ES-I3 (cell line): ENCODE measurements at regions not wholly inside any gene's neighbourhood (a gene's known extent, or its start where the extent isn't known, plus 50 kb on each side); places are given as distances from the start of the nearest gene placed in this dataset.

Source experiments
- H3K36me3 ChIP-seq: 2 replicates; pipeline ENCODE4 v1.6.1; 2013; ENCODE audit warnings: mild to moderate bottlenecking, low read length, control low read depth, moderate library complexity; ENCODE audit not compliant: insufficient read depth
- H3K4me1 ChIP-seq: 2 replicates; pipeline ENCODE4 v1.6.1; 2013; ENCODE audit warnings: mild to moderate bottlenecking, control low read depth, low read length; ENCODE audit not compliant: insufficient read depth
- H3K9ac ChIP-seq: 2 replicates; pipeline ENCODE4 v1.6.1; 2013; ENCODE audit warnings: low read depth, mild to moderate bottlenecking, low read length, moderate library complexity
- H3K9me3 ChIP-seq: 2 replicates; pipeline ENCODE4 v1.6.1; 2013; ENCODE audit warnings: mild to moderate bottlenecking, low read length, moderate library complexity; ENCODE audit not compliant: control insufficient read depth, insufficient read depth

DNA sequence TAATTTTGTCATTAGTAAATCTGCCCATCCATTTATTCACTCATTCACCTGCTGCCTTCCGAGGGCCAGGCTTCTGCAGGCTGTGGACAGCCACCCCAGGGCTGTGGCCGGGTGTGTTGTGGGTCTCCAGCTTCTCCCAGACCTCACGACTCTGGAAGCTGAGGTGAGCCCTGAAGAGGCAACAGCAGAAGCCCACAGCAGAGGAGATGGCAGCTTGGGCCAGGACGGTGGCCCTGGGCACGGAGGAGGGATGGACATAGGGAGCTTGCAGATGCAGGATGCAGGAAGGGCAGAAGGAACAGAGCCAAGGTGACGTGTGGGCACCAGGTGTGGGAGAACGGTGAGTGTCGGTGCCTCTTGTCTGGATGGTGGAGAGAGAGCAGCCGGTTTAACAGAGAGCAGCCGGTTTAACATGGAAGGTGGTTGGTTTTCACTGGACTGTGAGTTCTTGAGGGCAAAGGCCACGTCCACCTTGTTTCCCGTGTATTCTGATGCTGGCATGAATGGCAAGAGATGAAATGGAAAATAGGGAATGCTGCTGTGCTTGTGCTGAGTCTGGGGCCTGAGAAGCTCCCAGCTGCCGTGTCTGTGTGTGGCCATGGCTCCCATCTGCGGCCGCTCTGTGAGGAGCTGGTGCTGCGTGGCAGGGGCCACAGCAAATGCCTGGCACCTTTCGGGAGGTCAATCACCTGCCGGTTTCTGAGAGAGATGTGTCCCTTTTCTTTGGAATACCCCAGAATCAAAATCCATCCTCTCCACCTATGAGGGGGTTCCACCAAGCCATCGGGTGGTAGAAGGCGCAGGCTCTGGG, 669.9 kb downstream of the BRD1 start:
- Histone ChIP-seq H3K36me3 (no peaks in the 10 kb centered on the region), H3K9ac (no peak overlapping the region), H3K4me1 (no peaks in the 10 kb centered on the region), H3K9me3 (no peaks in the 10 kb centered on the region)

- Histone ChIP-seq H3K4me1 (peaks cover 8% of the 10 kb centered on the region; the same call in 1 of the 2 replicates), H3K9me3 (no peaks in the 10 kb centered on the region), H3K36me3 (no peaks in the 10 kb centered on the region), H3K9ac (no peak overlapping the region)
These were observed 670.9 kb downstream of the BRD1 start for GRCh38 chr22:49156662-49157285.

GRCh38 chr22:49155770-49156580, 671.7 kb downstream of the BRD1 start:
- no peaks in the 10 kb centered on the region for H3K36me3 ChIP-seq
- no peak overlapping the region for H3K9ac ChIP-seq
- no peaks in the 10 kb centered on the region for H3K9me3 ChIP-seq
- H3K4me1 ChIP-seq: peaks cover 14% of the 10 kb centered on the region; the same call in 1 of the 2 replicates

DNA sequence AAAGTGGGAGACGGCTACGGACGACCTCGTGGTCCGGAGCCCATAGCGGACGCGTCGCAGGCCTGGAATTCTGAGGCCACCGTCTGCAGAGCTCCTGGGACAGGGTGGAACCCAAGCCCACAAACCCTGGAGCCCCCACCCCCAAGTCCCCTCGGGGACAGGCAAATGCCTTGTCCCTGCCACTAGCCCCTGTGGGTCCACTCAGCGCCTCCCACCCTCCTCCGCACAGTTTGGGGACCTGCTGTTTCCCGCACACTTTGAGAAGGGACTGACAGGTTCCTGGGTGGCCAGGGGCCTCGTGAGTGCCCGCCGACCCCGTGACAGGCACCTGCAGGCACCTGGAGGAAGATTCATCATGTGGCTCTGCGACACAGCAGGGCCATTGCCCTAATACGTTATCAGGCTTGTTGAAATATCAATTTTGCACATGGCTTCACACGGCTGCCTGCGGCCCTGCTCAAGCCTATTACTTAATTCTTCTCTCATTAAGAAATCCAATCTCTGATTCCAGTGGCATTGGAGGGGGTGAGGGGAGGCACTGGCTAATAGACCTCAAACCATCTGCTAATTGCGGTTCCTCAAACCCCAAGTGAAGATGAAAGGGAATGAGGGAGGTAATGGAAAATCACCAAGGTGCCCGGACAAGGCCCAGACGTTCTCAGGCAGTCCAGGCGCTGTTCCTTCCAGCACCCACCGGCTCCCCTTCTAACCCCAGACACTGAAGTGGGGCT, 672.5 kb downstream of the BRD1 start:
- Histone ChIP-seq H3K36me3 (no peaks in the 10 kb centered on the region), H3K9ac (no peak overlapping the region), H3K4me1 (peaks cover 14% of the 10 kb centered on the region; the same call in 1 of the 2 replicates), H3K9me3 (no peaks in the 10 kb centered on the region)

DNA sequence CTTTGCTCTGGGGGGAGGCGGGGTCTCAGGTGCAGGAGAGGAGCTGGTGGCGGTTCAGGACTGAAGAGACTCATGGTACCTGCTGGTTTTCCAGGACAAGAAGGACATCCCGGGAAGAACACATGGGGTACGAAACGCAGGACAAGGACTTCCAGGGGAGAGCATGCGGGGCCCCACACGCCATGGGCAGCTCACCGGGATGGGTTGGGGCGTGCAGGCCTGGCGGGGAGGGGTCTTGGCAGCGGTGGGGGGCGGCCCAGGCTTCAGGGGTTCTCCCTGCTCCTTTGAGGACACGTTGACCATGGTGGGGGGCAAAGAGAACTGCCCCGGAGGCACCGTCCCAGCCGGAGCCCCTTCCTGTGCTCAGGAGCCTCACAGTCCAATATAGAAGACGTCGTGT, 673.2 kb downstream of the BRD1 start:
- peaks cover 14% of the 10 kb centered on the region; the same call in 1 of the 2 replicates for H3K4me1 ChIP-seq
- H3K9me3 ChIP-seq: no peaks in the 10 kb centered on the region

DNA sequence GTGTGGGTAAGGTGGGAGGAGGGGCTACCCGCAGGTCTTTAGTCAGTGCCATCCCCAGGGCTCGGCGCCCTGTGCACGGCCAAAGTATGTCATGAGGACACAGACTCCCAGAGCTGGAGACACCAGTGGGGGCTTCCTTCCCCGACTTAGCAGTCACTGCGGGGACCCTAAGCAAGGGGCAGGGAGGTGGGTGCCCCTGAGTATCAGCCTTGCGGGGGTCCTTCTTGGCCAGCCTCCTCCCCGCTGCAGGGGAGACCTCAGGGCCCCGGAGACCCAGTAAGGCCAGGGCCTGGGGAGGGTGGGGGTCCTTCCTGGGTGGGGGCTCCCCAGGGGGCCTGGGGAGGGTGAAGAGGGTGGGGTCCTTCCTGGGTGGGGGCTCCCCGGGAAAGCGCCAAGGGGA, 673.8 kb downstream of the BRD1 start:
- Histone ChIP-seq H3K4me1 (peaks cover 14% of the 10 kb centered on the region; the same call in 1 of the 2 replicates), H3K9ac (no peak overlapping the region)

More for the DNA sequence above, 673.2 kb downstream of the BRD1 start:
- Histone ChIP-seq H3K36me3 (no peaks in the 10 kb centered on the region), H3K9ac (no peak overlapping the region)

DNA sequence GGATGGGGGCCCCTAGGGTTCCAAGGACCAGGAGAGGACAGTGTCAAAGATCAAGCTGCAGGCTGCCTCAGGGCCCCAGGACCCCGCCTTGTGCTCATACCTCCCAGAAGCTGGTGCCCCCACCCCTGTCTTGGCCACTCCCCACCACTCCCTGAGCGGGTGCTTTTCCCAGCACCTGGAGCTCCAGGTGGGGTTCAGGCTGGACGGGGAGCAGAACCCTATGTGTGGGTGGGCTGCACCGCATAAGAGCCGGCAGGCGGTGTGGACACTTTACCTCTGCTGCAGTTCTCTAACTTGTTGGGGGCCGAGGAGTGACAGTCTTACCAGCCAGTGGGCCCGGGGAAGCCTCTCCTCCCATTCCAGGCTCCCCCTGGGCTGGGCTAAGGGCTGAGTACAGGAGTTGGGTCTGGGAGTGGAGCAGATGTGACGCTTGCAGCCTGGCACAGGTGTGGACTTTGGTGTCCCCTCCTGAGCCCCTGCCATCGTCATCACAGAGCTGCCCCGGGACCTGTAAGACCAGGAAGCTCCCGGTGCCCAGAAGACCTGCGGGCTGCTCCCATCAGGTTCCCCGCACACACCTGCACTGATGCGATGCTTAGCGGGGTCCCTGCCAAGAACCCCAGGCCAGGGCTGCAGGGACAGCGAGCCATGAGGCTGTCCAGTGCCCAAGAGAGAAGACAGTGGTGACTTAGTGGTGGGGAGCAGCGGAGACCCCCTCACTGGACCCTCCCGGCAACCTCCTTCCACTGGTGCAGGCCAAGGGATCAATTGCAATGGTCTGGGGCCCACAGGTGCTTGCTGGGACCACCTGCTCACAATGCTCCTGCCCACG, 674.5 kb downstream of the BRD1 start:
- Histone ChIP-seq H3K9me3 (no peaks in the 10 kb centered on the region), H3K36me3 (no peaks in the 10 kb centered on the region), H3K4me1 (peaks cover 14% of the 10 kb centered on the region; the same call in 1 of the 2 replicates), H3K9ac (no peak overlapping the region)

More for the DNA sequence above, 673.8 kb downstream of the BRD1 start:
- H3K9me3 ChIP-seq: no peaks in the 10 kb centered on the region
- no peaks in the 10 kb centered on the region for H3K36me3 ChIP-seq

DNA sequence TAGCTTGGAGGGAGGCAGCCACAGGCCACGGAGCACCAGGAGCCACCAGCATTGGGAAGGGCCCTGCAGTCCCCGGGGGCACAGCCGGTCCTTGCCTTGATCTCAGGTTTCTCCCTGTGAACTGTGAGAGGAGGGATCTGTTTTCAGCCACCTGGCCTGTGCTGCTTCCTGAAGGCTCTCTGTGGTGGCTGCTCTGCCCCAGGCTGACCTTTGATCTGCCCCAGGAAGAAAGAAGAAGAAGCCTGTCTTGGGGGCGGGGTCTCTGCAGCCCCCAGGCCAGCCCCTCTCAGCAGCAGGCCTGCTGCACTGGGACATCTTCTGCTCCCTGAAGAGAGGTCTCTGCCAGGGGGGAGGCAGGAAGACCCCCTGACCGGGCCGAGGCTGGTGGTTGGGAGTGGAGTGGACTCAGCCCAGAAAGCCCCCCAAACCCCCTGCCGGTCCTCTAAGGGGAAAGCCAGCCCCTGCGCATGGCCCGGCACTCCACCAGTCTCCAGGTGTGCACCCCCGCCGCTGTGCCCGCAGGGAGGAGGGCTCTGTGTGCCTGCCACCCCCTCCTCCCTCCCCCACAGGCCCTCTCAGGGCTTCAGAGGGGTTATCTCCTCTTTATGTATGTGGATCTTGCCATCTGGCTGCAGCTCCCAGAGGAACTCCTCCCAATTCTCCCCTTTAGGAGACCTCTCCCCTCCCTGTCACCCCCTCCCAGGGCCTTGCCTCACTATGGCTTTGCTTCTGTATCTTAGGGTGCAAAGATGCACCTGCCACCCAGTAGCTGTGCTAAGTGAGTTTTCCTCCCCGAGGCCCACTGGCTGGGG, 675.3 kb downstream of the BRD1 start:
- Histone ChIP-seq H3K9ac (no peak overlapping the region), H3K4me1 (peaks cover 14% of the 10 kb centered on the region; the same call in 1 of the 2 replicates)

DNA sequence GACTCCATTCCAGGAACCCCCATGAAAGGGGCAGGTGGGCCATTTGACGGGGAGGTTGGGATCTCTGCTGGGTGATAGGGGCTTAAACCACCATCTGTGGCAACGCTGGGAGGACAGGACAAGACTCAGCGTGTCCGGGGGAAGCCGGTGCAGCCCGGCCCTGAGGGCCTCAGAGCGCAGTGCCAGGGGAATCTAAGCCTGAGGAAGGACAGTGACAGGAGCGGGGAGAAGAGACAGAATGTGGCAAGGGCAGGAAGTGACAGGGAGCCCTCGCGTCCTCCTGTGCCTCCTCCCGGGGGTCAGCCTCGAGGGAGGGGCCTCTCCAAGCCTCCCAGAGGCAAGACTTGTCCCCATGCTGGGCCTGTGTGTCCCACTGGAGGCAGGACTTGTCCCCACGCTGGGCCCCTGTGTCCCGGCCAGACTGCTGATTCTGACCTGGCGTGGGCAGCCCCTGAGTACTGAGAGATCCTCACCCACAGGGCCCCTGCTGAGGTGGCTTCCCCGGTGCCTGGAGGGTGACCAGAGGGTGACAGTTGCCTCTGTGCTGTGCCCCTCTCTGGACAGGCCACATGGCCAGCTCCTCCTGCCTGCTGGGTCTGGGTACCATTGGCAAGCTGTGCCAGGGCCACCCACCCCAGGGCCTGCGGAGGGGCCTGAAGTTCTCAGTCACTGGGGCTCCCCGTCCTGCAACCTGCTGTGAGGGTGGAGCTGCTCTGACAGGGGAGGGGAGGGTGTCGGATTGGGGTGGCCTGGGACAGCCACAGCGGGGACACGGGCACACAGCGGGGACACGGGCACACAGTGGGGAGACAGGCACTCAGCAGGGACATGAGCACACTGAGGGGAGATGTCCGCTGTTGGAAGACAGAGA, 676.2 kb downstream of the BRD1 start:
- Histone ChIP-seq H3K36me3 (no peaks in the 10 kb centered on the region), H3K9me3 (no peaks in the 10 kb centered on the region), H3K4me1 (peaks cover 14% of the 10 kb centered on the region; the same call in 1 of the 2 replicates), H3K9ac (no peak overlapping the region)

More for the DNA sequence above, 675.3 kb downstream of the BRD1 start:
- Histone ChIP-seq H3K36me3 (no peaks in the 10 kb centered on the region), H3K9me3 (no peaks in the 10 kb centered on the region)

GRCh38 chr22:49150801-49151221, 676.9 kb downstream of the BRD1 start:
- no peaks in the 10 kb centered on the region for H3K36me3 ChIP-seq
- H3K9me3 ChIP-seq: no peaks in the 10 kb centered on the region
- no peak overlapping the region for H3K9ac ChIP-seq
- H3K4me1 ChIP-seq: peaks cover 14% of the 10 kb centered on the region; the same call in 1 of the 2 replicates

- Histone ChIP-seq H3K9ac (no peak overlapping the region), H3K9me3 (no peaks in the 10 kb centered on the region), H3K4me1 (peaks cover 14% of the 10 kb centered on the region; the same call in 1 of the 2 replicates), H3K36me3 (no peaks in the 10 kb centered on the region)
These were observed 677.7 kb downstream of the BRD1 start for GRCh38 chr22:49149721-49150608.
